GF-D8 (cell line): ENCODE measurements at regions not wholly inside any gene's neighbourhood (a gene's known extent, or its start where the extent isn't known, plus 50 kb on each side); places are given as distances from the start of the nearest gene placed in this dataset.

Experiments used
- DNase-seq: peaks from one replicate; lab custom pipeline; 2025; lab: John Stamatoyannopoulos, UW

DNA sequence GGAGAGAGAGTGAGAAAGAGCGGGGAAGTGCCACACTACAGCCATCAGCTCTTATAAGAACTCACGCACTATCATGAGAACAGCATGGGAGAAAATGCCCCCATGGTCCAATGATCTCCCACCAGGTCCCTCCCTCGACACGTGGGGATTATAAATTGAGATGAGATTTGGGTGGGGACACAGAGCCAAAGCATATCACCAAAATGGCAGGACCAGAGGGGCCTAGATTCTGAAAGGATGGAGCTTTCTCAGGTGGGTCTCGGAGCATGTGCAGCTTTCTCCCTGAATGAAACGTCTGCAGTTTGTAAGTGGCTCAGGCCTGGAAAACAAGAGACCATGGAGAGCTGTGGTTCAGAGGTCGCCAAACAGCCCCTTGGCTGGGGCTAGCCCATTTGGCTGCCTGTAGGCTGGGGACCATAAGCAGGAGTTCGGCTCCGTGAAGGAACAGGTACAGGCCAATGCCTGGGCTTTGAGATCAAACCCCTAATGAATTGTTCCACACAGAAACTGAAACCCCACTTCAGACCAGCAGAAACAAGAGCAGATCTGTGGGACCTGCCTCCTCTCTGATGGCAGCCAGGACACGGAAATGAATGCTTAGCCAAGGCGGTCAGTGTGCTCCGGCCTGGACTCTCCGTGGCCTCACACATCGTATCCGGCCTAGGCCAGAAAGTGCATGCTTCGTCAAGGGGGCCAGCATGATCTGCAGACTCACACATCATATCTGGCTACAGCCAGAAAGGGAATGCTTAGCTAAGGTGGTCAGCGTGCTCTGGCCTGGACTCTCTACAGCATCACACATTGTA lies 111.2 kb upstream of the TMEM18 start:
- DNase-seq: no peak

GRCh38 chr2:784753-785152 lies 107.5 kb upstream of the TMEM18 start:
- DNase-seq: no peak

GRCh38 chr2:780581-780980 lies 103.4 kb upstream of the TMEM18 start:
- no peak for DNase-seq

GRCh38 chr2:780002-780401 lies 102.8 kb upstream of the TMEM18 start:
- no peak for DNase-seq

- DNase-seq: no peak
Observed at GRCh38 chr2:778731-779350, 101.6 kb upstream of the TMEM18 start.

DNA sequence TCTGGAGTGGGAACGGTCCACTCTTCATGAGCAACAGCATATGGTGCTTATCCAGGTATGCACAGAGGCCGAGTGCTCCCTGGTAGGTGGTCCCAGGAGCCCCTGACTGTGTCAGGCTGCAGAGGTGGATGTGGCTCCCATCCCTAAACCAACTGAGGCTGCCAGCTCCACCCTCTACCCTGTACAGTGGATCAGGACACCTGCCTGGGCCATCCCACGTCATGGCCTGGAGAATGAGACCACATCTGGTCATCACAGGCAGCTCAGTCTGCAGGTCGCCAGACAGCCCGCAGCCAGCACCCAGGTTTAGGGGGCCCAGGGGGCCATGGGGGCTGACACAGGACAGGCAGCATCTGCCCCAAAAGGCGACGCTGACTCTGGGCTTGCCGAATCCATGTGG lies 100.3 kb upstream of the TMEM18 start:
- DNase-seq: no peak

DNA sequence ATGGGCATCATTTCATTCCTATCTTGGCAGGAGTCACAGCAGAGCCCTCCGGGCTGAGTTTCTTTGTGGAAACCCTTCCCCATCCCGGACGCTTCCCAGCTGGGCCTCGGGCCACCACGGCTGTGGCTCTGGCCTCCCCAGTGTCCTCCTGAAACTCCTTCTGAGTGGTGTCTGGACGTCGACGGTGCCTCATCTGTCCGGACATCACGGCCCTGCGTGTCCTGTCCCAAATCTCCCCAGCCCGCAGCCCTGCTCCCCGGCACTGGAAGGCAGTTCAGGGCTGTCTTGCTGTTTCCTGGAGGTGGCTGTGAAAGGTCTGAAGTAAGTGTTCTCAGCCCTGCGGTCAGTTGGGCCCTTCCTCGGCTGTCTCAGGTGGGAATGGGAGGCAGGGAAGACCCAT lies 99.8 kb upstream of the TMEM18 start:
- DNase-seq: no peak

- DNase-seq: no peak
Observed at GRCh38 chr2:776487-776886, 99.3 kb upstream of the TMEM18 start.

DNA sequence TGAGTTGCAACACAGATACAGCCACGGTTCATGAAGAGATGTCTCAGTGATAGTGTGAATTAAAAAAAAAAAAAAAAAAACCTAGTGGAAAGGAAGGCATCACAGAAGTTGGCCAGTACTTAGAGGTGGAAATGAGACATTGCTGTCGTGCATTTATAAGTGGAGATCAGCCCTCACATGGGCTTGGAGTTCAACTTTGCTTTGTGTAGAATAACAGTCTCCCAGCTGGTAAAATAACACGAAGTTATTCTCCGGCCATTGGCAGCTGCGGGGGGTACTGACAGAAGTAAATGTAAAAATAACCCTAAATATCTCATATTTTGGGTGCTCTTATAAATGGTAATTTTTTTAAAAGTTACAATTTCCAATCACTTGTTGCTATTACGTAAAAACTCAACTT lies 98.8 kb upstream of the TMEM18 start:
- DNase-seq: no peak

DNA sequence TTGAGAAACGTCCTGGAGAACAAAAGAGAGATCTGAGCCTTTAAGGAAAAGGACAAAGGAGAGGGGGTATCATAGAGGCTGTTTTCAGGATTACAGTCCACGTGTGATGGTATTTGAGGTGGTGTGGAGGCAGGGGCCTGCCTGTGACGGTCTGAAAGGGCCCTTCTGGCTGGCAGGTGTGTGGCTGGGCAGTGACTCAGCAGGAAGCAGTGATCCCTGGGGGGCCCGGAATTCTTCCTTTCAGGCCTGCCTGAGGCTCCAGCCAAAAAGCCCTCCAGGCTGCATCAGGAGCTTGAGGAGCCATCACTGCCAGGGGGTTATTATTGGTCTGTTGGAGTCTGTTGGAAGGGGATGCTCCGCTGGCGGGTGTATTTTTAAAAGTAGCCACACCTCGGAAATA lies 97.2 kb upstream of the TMEM18 start:
- no peak for DNase-seq

DNA sequence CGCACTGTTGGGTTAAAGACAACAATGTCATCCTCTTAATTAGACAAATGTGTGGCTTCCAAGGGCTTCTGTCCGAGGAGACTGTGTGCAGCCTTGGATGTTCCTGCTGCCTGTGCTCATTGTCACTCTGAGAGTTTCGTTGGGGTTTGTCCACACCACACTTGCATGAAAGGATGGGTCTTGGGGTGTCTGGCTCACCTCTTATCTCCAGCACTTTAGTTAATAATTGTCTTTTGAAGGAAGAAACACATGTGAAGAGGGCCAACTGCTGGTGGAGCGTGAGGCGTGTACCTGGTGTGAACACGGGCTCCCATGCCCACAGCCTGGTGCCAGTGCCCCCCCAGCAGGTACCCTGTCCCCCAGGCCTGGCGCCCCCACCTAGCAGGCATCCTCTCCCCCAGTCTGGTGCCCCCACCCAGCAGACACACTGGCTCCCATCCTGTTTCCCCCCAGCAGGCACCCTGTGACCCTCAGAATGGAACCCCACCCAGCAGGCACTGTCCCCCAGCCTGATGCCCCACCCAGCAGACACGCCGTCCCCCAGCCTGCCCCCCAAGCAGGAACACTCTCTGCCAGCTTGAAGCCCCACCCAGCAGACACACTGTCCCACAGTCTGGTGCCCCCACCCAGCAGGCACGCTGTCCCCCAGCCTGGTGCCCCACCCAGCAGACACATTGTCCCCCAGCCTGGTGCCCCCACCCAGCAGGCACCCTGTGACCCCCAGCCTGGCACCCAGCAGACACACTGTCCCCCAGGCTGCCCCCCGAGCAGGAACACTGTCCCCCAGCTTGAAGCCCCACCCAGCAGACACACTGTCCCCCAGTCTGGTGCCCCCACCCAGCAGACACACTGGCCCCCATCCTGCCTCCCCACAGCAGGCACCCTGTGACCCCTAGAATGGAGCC lies 96.3 kb upstream of the TMEM18 start:
- no peak for DNase-seq

- no peak for DNase-seq
Observed at GRCh38 chr2:771538-771937, 94.3 kb upstream of the TMEM18 start.

GRCh38 chr2:770776-771175 lies 93.6 kb upstream of the TMEM18 start:
- DNase-seq: no peak

GRCh38 chr2:769771-770170 lies 92.6 kb upstream of the TMEM18 start:
- no peak for DNase-seq

DNA sequence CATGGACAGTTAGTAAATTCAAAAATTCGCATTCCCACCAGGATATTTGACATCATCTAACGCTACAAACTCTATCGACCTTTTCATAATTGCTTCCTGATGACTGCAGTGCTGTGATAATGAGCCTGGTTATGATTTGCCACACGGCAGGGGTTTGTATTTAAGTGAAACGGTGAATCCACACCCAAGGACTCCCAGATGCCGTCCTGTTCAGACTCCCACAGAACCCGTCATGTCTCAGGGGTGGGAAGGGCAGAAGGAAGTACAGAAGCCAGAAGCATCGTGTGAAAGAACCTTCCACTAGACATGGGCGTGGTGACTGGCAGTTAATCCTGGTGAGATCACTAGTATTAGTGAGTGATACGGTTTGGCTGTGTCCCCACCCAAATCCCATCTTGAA lies 91.2 kb upstream of the TMEM18 start:
- no peak for DNase-seq

GRCh38 chr2:767944-768343 lies 90.7 kb upstream of the TMEM18 start:
- DNase-seq: no peak

DNA sequence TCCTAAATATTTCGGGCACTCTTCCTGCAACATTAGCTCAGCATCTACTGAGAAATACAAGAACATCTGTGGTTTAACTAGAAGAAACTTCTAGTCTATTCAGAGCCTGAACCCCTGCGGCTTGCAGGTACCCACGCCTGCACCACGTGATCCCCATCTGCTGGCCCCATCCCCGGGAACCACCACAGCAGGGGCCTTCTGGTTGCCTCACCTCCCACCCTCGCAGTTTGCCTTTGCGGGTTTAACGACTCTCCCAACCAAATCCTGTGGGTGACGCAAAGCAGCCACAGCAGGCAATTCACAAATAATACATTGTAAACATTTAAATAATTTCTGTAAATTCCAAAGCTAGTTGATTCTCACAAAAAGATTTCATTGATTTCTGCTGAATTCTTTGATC lies 90.2 kb upstream of the TMEM18 start:
- DNase-seq: no peak

- no peak for DNase-seq
Observed at GRCh38 chr2:766255-766654, 89.0 kb upstream of the TMEM18 start.

DNA sequence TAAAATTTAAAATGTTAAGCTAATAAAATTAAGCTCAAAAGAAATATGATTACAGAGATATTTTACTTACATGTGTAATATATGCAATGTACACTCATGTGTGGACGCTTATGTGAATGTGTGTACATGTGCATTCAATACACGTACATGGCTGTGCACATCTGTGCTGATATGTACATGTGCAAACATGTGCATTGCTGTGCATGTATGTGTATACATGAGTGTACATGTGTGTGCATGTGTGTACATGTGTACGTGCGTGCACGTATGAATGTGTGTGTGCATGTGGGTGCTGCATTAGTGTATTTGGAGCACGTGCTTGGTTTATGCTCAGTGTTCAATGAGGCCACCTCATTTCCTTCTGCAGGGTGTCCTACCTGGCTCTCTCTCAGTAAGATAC lies 88.2 kb upstream of the TMEM18 start:
- no peak for DNase-seq

DNA sequence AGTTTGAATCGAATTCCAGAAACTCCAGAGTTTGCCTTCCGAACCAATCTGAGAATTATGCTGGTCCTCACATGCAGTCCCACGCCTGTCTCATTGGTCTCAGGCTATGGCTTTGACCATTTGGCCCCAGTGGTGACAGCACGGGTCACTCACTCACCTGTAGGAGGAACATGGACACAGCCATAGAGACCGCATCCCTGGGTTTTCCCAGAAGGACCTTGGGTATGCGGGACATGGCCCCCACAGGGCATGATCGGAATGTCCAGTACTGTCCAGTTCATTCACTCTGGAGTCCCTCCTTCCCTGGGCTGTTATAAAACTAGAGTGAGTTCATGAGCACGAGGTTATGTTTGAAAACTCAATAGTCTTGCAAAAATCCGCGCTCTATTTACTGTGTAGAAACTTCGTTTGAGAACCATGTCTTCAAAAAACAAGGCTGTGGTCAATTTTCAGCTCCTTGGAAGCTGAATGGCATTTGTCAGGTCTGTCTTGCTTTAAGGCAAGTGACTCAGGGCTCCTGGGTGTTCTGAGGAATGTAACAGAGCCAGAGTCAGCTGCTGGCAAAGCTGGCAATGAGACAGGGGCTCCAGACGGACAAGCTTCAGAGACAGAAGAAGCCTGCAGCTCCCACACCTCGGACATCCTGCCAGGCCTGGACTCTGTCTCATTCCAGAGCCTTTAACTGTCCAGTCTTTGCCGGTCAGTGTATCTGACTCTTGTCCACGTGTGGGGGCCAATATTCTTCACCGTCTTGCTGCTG lies 86.7 kb upstream of the TMEM18 start:
- no peak for DNase-seq

GRCh38 chr2:762646-763045 lies 85.4 kb upstream of the TMEM18 start:
- no peak for DNase-seq

DNA sequence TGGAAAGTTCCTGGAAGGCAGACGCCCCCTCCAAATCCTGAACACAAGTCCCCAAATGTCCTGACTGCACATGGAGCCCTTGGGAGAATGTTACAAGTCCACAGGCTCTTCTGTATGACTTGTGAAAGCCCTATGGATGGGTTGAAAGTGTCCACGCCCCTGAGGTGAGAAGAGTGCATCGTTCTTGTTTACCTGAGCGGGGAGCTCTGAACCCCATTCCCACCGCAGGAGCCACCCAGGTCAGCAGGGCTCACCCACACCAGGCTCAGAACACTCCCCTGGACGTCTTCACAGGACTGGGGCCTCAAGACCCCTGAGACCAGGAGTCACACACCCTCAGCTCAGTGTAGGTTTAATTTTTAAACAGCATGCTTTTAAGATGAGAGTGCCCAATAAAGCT lies 84.2 kb upstream of the TMEM18 start:
- no peak for DNase-seq
